ENCODE measurements at regions not wholly inside any gene's neighbourhood (a gene's known extent, or its start where the extent isn't known, plus 50 kb on each side); places are given as distances from the start of the nearest gene placed in this dataset.

DNA sequence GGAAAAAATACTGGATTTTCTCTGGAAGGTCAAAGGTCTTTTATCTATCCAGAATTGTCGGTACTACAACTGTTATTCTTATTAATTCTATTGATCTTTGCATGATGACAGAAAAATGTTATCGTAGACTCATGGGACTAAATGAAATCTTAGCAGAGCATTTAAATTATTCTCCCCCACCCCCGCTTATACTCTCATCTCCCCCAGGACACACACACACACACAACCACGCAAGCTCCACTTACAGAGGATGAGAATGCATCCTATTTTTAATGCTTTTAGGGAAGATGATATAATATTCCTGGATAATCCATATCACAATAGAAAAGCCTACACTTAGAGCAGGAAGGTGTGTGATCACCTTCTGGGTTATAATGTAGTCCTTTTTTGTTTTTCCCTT is 91.9 kb upstream of the STARD13 start:
- TF ChIP-seq CTCF (conservative IDR thresholded peaks at IDR 0.05), result no peak
- no peak for TF ChIP-seq ZFX (IDR thresholded peaks at IDR 0.05)

Measured in C4-2B (cell line).